ENCODE measurements at regions not wholly inside any gene's neighbourhood (a gene's known extent, or its start where the extent isn't known, plus 50 kb on each side); places are given as distances from the start of the nearest gene placed in this dataset.

- no peak for DNase-seq
Measured at GRCh38 chr3:130843441-130843840, 50.4 kb upstream of the ATP2C1 start.

All from NCI-H187 treated with DMSO at 0.1 percent for 48 hours (cell line).